ENCODE measurements at regions not wholly inside any gene's neighbourhood (a gene's known extent, or its start where the extent isn't known, plus 50 kb on each side); places are given as distances from the start of the nearest gene placed in this dataset.
"Not testable (repeated sequence)": the region's sequence is repeated elsewhere in the genome, so short reads cannot be mapped to it uniquely, and the experiment has no call there.

DNA sequence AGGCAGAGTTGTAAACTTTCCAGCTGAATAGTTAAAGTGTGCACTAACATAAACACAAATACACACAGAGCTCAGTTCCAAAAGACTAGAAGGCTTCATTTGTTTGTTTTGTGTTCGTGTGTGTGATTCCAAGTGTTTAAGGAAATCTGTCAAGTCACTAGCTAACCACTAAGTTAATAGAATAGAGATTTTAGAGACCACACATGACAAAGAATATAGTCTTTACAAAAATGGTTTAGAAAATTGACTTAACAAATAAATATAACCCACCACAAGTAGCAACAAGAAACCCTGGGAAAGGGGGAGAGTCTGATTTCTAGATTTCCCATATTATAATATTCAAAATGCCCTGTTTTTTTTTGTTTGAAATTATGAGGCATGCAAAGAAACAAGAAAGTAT, 209.4 kb downstream of the FZD1 start:
- ChIA-PET CTCF (no interaction called here), POLR2A (no interaction called here)
- H3K36me3 ChIP-seq (ENCODE audit: control insufficient read depth in 2 of 2, insufficient read depth in 1 of 2, low read length in 2 of 2) = no peaks in the 10 kb centered on the region
- TF ChIP-seq ZNF792 (tag by site-specific recombination; IDR thresholded peaks at IDR 0.05) (no peak), HOXC10 (CRISPR knock-in tag; IDR thresholded peaks at IDR 0.05) (no peak)
- no peaks in the 10 kb centered on the region for H3K9me3 ChIP-seq (ENCODE audit: control insufficient read depth, insufficient read depth, low read depth, low read length)
- no peak overlapping the region for H3K4me3 ChIP-seq (ENCODE audit: low read depth, low read length)
- H3K27ac ChIP-seq (ENCODE audit: extremely low read depth, low read depth, low read length) = no peak overlapping the region
- no peaks in the 10 kb centered on the region for H3K4me1 ChIP-seq (ENCODE audit: control insufficient read depth, insufficient read depth, low read length)

DNA sequence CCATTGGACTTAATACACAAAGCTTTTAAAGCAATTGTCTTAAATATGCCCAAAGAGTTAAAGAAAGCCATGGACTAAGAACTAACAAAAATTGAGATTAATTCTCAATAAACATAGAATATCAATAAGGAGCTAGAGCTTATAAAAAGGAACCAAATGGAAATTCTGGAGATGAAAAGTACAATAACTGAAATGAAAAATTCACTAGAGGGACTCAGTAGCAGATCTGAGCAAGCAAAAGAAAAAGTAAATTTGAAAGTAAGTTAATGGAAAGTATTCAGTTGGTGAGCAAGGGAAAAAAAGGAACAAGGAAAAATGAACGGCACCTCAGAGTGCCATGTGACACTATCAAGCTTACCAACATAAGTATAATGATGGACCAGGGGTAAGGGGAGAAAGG, 209.8 kb downstream of the FZD1 start:
- H3K4me1 ChIP-seq (ENCODE audit: control insufficient read depth, insufficient read depth, low read length) = no peaks in the 10 kb centered on the region
- ChIA-PET CTCF (no interaction called here), POLR2A (no interaction called here)
- no peak overlapping the region for H3K27ac ChIP-seq (ENCODE audit: extremely low read depth, low read depth, low read length)
- TF ChIP-seq, protein P1, sequence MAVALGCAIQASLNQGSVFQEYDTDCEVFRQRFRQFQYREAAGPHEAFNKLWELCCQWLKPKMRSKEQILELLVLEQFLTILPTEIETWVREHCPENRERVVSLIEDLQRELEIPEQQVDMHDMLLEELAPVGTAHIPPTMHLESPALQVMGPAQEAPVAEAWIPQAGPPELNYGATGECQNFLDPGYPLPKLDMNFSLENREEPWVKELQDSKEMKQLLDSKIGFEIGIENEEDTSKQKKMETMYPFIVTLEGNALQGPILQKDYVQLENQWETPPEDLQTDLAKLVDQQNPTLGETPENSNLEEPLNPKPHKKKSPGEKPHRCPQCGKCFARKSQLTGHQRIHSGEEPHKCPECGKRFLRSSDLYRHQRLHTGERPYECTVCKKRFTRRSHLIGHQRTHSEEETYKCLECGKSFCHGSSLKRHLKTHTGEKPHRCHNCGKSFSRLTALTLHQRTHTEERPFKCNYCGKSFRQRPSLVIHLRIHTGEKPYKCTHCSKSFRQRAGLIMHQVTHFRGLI (tag by site-specific recombination; IDR thresholded peaks at IDR 0.05) = no peak
- no peak for TF ChIP-seq REPIN1 (tag by site-specific recombination; IDR thresholded peaks at IDR 0.05; ENCODE audit: low read depth)
- no peak for TF ChIP-seq ZNF521 (tag by site-specific recombination; IDR thresholded peaks at IDR 0.05)
- no peak for TF ChIP-seq ZNF23 (tag by site-specific recombination; IDR thresholded peaks at IDR 0.05; ENCODE audit: borderline replicate concordance)
- TF ChIP-seq, protein P2, sequence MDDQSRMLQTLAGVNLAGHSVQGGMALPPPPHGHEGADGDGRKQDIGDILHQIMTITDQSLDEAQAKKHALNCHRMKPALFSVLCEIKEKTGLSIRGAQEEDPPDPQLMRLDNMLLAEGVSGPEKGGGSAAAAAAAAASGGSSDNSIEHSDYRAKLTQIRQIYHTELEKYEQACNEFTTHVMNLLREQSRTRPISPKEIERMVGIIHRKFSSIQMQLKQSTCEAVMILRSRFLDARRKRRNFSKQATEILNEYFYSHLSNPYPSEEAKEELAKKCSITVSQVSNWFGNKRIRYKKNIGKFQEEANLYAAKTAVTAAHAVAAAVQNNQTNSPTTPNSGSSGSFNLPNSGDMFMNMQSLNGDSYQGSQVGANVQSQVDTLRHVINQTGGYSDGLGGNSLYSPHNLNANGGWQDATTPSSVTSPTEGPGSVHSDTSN (CRISPR knock-in tag; IDR thresholded peaks at IDR 0.05) = no peak
- no peak for TF ChIP-seq YY1 (tag by site-specific recombination; IDR thresholded peaks at IDR 0.05)
- TF ChIP-seq, protein P3, sequence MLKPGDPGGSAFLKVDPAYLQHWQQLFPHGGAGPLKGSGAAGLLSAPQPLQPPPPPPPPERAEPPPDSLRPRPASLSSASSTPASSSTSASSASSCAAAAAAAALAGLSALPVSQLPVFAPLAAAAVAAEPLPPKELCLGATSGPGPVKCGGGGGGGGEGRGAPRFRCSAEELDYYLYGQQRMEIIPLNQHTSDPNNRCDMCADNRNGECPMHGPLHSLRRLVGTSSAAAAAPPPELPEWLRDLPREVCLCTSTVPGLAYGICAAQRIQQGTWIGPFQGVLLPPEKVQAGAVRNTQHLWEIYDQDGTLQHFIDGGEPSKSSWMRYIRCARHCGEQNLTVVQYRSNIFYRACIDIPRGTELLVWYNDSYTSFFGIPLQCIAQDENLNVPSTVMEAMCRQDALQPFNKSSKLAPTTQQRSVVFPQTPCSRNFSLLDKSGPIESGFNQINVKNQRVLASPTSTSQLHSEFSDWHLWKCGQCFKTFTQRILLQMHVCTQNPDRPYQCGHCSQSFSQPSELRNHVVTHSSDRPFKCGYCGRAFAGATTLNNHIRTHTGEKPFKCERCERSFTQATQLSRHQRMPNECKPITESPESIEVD (tag by site-specific recombination; IDR thresholded peaks at IDR 0.05) = no peak
- TF ChIP-seq SCRT1 (tag by site-specific recombination; IDR thresholded peaks at IDR 0.05; ENCODE audit: borderline replicate concordance) = no peak
- TF ChIP-seq ZNF146 (tag by site-specific recombination; IDR thresholded peaks at IDR 0.05) = no peak
- TF ChIP-seq, protein P4, sequence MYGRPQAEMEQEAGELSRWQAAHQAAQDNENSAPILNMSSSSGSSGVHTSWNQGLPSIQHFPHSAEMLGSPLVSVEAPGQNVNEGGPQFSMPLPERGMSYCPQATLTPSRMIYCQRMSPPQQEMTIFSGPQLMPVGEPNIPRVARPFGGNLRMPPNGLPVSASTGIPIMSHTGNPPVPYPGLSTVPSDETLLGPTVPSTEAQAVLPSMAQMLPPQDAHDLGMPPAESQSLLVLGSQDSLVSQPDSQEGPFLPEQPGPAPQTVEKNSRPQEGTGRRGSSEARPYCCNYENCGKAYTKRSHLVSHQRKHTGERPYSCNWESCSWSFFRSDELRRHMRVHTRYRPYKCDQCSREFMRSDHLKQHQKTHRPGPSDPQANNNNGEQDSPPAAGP (tag by site-specific recombination; IDR thresholded peaks at IDR 0.05) = no peak
- TF ChIP-seq ZNF549 (tag by site-specific recombination; IDR thresholded peaks at IDR 0.05) = no peak
- TF ChIP-seq, protein P5, sequence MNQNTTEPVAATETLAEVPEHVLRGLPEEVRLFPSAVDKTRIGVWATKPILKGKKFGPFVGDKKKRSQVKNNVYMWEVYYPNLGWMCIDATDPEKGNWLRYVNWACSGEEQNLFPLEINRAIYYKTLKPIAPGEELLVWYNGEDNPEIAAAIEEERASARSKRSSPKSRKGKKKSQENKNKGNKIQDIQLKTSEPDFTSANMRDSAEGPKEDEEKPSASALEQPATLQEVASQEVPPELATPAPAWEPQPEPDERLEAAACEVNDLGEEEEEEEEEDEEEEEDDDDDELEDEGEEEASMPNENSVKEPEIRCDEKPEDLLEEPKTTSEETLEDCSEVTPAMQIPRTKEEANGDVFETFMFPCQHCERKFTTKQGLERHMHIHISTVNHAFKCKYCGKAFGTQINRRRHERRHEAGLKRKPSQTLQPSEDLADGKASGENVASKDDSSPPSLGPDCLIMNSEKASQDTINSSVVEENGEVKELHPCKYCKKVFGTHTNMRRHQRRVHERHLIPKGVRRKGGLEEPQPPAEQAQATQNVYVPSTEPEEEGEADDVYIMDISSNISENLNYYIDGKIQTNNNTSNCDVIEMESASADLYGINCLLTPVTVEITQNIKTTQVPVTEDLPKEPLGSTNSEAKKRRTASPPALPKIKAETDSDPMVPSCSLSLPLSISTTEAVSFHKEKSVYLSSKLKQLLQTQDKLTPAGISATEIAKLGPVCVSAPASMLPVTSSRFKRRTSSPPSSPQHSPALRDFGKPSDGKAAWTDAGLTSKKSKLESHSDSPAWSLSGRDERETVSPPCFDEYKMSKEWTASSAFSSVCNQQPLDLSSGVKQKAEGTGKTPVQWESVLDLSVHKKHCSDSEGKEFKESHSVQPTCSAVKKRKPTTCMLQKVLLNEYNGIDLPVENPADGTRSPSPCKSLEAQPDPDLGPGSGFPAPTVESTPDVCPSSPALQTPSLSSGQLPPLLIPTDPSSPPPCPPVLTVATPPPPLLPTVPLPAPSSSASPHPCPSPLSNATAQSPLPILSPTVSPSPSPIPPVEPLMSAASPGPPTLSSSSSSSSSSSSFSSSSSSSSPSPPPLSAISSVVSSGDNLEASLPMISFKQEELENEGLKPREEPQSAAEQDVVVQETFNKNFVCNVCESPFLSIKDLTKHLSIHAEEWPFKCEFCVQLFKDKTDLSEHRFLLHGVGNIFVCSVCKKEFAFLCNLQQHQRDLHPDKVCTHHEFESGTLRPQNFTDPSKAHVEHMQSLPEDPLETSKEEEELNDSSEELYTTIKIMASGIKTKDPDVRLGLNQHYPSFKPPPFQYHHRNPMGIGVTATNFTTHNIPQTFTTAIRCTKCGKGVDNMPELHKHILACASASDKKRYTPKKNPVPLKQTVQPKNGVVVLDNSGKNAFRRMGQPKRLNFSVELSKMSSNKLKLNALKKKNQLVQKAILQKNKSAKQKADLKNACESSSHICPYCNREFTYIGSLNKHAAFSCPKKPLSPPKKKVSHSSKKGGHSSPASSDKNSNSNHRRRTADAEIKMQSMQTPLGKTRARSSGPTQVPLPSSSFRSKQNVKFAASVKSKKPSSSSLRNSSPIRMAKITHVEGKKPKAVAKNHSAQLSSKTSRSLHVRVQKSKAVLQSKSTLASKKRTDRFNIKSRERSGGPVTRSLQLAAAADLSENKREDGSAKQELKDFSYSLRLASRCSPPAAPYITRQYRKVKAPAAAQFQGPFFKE (tag by site-specific recombination; IDR thresholded peaks at IDR 0.05; ENCODE audit: borderline replicate concordance) = no peak
- no peak for TF ChIP-seq ZNF155 (tag by site-specific recombination; IDR thresholded peaks at IDR 0.05)
- H3K9me3 ChIP-seq (ENCODE audit: control insufficient read depth, insufficient read depth, low read depth, low read length) = no peaks in the 10 kb centered on the region
- no peaks in the 10 kb centered on the region for H3K36me3 ChIP-seq (ENCODE audit: control insufficient read depth in 2 of 2, insufficient read depth in 1 of 2, low read length in 2 of 2)
- H3K4me3 ChIP-seq (ENCODE audit: low read depth, low read length) = no peak overlapping the region

DNA sequence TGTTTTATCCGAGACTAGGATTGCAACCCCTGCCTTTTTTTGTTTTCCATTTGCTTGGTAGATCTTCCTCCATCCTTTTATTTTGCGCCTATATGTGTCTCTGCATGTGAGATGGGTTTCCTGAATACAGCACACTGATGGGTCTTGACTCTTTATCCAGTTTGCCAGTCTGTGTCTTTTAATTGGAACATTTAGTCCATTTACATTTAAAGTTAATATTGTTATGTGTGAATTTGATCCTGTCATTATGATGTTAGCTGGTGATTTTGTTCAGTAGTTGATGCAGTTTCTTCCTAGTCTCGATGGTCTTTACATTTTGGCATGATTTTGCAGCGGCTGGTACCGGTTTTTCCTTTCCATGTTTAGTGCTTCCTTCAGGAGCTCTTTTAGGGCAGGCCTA, 216.2 kb downstream of the FZD1 start:
- H3K36me3 ChIP-seq (ENCODE audit: control insufficient read depth in 2 of 2, insufficient read depth in 1 of 2, low read length in 2 of 2); H3K4me3 ChIP-seq (ENCODE audit: low read depth, low read length); POLR2A ChIA-PET; H3K27ac ChIP-seq (ENCODE audit: extremely low read depth, low read depth, low read length); H3K9me3 ChIP-seq (ENCODE audit: control insufficient read depth, insufficient read depth, low read depth, low read length); CTCF ChIA-PET; H3K4me1 ChIP-seq (ENCODE audit: control insufficient read depth, insufficient read depth, low read length): not testable (repeated sequence)
